Stimulated activated CD4-positive, alpha-beta T cell treated with anti-CD3 and anti-CD28 coated beads, Interleukin-4, amount 100 ng/mL, for 48 hours (primary cell): ENCODE measurements at regions not wholly inside any gene's neighbourhood (a gene's known extent, or its start where the extent isn't known, plus 50 kb on each side); places are given as distances from the start of the nearest gene placed in this dataset.
"Not testable (repeated sequence)": the region's sequence is repeated elsewhere in the genome, so short reads cannot be mapped to it uniquely, and the experiment has no call there.

ENCODE experiments used
- DNase-seq, 2 donors: peaks; one replicate each; pipeline ENCODE4 v3.0.0-alpha.2; 2020; ENCODE audit warnings: low read depth in 2 of 2

GRCh38 chr9:28101509-28101908, 528.2 kb upstream of the C9orf72 start:
- DNase-seq = no peak

GRCh38 chr9:28105001-28105400, 531.7 kb upstream of the C9orf72 start:
- DNase-seq = no peak

- DNase-seq = no peak
Measured at GRCh38 chr9:28120184-28120583, 546.9 kb upstream of the C9orf72 start.

GRCh38 chr9:28120626-28121025, 547.3 kb upstream of the C9orf72 start:
- DNase-seq = no peak

- no peak for DNase-seq
Measured at GRCh38 chr9:28121366-28121765, 548.1 kb upstream of the C9orf72 start.

GRCh38 chr9:28124917-28125316, 551.6 kb upstream of the C9orf72 start:
- no peak for DNase-seq

- DNase-seq = no peak
Measured at GRCh38 chr9:28127101-28127500, 553.8 kb upstream of the C9orf72 start.

GRCh38 chr9:28134446-28134976, 561.2 kb upstream of the C9orf72 start:
- no peak for DNase-seq

- no peak for DNase-seq
Measured at GRCh38 chr9:28135549-28135948, 562.3 kb upstream of the C9orf72 start.

- no peak for DNase-seq
Measured at GRCh38 chr9:28136113-28136512, 562.8 kb upstream of the C9orf72 start.

GRCh38 chr9:28147430-28147829, 574.1 kb upstream of the C9orf72 start:
- not testable (repeated sequence) for DNase-seq

- DNase-seq = not testable (repeated sequence)
Measured at GRCh38 chr9:28147923-28148597, 574.8 kb upstream of the C9orf72 start.

GRCh38 chr9:28149361-28150050, 576.2 kb upstream of the C9orf72 start:
- DNase-seq = not testable (repeated sequence)

GRCh38 chr9:28155067-28155466, 581.8 kb upstream of the C9orf72 start:
- no peak for DNase-seq

- no peak for DNase-seq
Measured at GRCh38 chr9:28155671-28156070, 582.4 kb upstream of the C9orf72 start.

- no peak for DNase-seq
Measured at GRCh38 chr9:28158451-28158850, 585.2 kb upstream of the C9orf72 start.

GRCh38 chr9:28163619-28164018, 590.3 kb upstream of the C9orf72 start:
- DNase-seq = no peak

GRCh38 chr9:28166179-28166578, 592.9 kb upstream of the C9orf72 start:
- no peak for DNase-seq

- no peak for DNase-seq
Measured at GRCh38 chr9:28177142-28177541, 603.9 kb upstream of the C9orf72 start.

- DNase-seq = no peak
Measured at GRCh38 chr9:28177925-28178324, 604.6 kb upstream of the C9orf72 start.

- DNase-seq = no peak
Measured at GRCh38 chr9:28179893-28180292, 606.6 kb upstream of the C9orf72 start.

GRCh38 chr9:28190981-28191380, 617.7 kb upstream of the C9orf72 start:
- no peak for DNase-seq

- DNase-seq = no peak
Measured at GRCh38 chr9:28197653-28198052, 624.4 kb upstream of the C9orf72 start.
